Transverse colon (tissue), 4 donors: ENCODE measurements at regions not wholly inside any gene's neighbourhood (a gene's known extent, or its start where the extent isn't known, plus 50 kb on each side); places are given as distances from the start of the nearest gene placed in this dataset.

Experiments
- CTCF ChIP-seq, 5 experiments: fragments of 200-600 bp in 3 of 5; fragments of 450-650 bp in 2 of 5; sonication (generic) in 3 of 5; IDR thresholded peaks; 1 replicate in 2 of 5; 2 replicates in 3 of 5; pipeline ENCODE4 v1.5.1; 2016 to 2017; ENCODE audit warnings: antibody characterized with exemption in 5 of 5, inconsistent platforms in 3 of 5, mild to moderate bottlenecking in 2 of 5, moderate library complexity in 1 of 5
- EP300 ChIP-seq: sonication (generic); formaldehyde crosslinking; IDR thresholded peaks from one replicate; pipeline ENCODE4 v1.6.1; 2017; ENCODE audit warnings: antibody characterized with exemption, low read depth
- POLR2A ChIP-seq: fragments of 450-650 bp; IDR thresholded peaks from one replicate; pipeline ENCODE4 v1.6.1; 2016; ENCODE audit warnings: antibody characterized with exemption, mild to moderate bottlenecking, moderate library complexity
- POLR2AphosphoS5 ChIP-seq, 3 donors: sonication (generic); formaldehyde crosslinking; IDR thresholded peaks; one replicate each; pipeline ENCODE4 v1.6.1; 2016; ENCODE audit warnings: antibody characterized with exemption in 3 of 3

- TF ChIP-seq POLR2A (no peak), CTCF (IDR thresholded peaks at IDR 0.05) (no peak), EP300 (no peak), POLR2AphosphoS5 (IDR thresholded peaks at IDR 0.05) (no peak)
Measured at GRCh38 chr6:79413562-79414002, 123.6 kb downstream of the LCA5 start.
